GM12872 (cell line): ENCODE measurements at regions not wholly inside any gene's neighbourhood (a gene's known extent, or its start where the extent isn't known, plus 50 kb on each side); places are given as distances from the start of the nearest gene placed in this dataset.

ENCODE experiments used
- TF ChIP-seq, protein P1 (sequence below): IDR thresholded peaks from 3 replicates; pipeline ENCODE4 v1.5.1; 2011; ENCODE audit warnings: low read depth, mild to moderate bottlenecking, low read length, moderate library complexity; ENCODE audit not compliant: insufficient read depth

DNA sequence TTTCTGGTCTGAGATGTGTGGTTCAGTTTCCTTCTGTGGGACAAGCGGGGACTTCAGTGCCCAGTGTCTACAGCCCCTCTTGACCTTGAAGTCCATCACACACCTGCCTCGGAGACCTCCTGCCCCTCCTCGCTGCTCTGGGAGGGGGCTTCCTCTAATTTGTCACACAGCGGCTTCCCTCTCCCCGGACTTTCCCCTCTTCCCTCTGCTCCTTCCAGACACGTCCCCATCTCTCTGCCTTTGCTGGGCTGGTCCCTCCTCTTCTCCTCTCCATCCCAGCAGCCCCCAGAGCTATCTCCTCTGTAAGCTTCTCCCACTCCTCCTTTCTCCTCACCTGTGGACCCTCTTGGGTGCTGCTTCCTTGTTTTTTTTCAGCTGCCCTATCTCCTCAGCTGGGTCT lies 122.2 kb upstream of the SORCS3 start:
- TF ChIP-seq, protein P1, sequence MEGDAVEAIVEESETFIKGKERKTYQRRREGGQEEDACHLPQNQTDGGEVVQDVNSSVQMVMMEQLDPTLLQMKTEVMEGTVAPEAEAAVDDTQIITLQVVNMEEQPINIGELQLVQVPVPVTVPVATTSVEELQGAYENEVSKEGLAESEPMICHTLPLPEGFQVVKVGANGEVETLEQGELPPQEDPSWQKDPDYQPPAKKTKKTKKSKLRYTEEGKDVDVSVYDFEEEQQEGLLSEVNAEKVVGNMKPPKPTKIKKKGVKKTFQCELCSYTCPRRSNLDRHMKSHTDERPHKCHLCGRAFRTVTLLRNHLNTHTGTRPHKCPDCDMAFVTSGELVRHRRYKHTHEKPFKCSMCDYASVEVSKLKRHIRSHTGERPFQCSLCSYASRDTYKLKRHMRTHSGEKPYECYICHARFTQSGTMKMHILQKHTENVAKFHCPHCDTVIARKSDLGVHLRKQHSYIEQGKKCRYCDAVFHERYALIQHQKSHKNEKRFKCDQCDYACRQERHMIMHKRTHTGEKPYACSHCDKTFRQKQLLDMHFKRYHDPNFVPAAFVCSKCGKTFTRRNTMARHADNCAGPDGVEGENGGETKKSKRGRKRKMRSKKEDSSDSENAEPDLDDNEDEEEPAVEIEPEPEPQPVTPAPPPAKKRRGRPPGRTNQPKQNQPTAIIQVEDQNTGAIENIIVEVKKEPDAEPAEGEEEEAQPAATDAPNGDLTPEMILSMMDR: no peak

DNA sequence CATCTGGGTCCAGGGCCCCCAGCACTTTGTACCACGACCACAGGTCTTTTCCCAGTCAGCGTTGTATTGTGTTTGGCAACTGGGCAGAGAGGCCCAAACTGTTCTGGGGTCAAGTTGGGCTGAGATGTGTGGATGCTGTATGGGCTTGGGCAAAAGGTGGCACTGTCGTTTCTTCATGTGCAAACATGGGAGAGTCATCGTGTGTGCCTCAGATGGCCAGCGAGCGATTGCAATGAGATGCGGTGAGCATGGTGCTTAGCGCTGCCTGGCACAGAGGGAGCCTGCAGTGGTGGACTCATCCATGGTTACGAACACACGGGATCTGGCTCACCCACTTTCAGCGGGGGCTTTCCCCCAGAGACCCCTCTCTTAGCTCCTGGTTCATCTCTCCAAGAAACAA lies 120.4 kb upstream of the SORCS3 start:
- TF ChIP-seq, protein P1: no peak

DNA sequence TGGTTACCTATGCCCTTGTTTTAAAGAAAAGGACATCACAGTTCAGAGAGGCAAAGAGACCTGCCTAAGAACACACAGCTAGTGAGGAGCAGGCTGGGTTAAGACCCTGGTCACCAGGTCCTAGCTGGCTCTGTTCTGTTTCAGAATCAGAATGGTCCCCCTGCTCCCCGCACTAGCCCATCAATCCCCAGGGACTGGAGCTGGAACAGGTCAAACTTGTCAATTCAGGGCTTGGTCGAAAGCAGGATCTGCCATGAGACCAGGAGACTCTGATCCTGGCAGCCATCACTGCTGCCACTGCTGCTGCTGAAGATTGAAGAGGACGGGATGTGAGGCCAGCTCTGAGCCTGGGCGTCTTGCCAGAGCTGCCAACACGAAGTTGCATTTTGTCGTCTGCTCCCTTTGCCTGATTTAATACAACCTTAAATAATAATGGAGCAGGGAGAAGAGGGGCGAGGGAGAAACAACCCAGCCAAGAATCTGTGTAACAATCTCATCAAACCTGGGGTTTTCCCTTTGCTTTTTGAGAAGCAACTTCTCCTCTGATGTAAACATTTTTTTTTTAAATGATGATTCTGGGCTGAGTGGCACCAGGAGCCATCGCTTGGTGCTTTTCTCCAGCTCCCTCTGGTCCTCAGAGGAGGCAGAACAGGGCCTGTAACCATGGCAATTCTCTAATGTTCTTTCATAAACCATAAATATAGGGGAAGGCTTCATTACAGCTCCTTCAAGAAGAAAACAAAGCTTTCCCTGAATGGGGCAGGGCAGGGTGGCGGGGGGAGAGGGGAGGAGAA lies 119.0 kb upstream of the SORCS3 start:
- TF ChIP-seq, protein P1: no peak

DNA sequence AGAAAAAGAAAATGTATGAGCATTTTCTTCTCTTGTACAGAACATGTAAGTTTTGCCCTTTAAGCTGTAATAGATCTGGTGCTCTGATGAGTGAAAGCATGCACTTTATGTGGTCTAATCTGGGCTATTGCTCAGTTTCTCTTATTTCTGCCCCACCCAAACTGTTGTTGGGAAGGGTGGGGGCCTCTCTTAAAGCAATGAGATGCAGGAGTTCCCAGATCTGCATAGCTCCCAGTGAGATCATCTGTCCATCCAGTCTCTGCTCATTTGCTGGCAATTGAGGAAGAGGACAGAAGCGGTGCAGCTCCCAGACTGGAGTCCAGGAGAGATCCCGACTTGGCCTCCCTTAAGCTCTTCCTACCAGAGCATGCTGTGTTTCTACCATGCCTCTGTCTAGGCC lies 114.9 kb upstream of the SORCS3 start:
- TF ChIP-seq, protein P1: no peak

DNA sequence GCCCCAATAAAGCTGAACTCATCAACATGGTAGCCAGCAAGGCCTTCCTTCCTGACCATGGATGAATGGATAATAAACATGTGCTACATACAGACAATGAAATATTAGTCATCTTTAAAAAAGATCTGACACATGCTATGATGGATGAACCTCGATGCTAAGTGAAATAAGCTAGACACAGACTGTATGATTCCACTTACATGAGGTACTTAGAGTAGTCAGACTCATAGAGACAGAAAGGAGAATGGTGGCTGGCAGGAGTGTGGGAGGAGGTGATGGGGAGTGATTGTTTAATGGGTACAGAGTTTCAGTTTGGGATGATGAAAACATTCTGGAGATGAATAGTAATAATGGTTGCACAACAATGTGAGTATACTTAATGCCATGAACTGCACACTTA lies 114.1 kb upstream of the SORCS3 start:
- TF ChIP-seq, protein P1: no peak

DNA sequence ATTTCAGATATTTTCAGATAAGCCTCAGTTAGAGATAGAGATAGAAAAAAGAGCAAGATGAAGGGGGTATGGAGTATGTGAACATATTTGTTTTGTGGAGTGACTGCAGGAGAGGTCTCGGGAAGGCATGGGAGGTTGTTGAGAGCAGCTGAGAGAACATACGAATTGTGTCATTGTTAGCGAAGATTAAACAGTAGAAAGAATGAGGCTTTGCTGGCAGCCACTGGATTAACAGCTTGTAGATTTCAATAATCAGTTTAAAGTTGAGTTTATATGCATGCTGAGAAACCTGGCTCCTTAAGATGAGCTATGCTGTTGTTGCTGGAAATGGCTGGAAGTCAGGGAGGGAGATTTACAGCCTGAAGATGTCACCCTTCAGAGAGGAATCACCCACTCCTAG lies 100.9 kb upstream of the SORCS3 start:
- TF ChIP-seq, protein P1: no peak

DNA sequence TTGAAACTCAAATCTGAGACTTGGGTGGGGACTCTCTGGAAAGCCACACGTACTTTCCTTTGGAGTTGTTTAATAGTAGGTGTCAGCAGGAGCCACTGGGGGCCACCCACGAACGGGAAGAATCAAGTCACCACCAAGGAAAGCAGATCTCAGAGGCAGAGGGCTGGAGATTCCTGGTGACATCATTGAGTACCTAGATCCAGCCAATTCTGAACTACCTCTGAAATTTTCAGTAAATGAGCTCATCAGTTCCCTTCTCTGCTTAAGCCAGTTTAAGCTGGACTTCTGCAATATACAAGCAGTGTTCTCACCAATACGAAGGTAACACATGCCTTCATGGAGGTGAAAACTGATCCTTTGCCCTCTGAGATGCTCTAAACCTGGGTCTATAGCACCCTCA lies 99.3 kb upstream of the SORCS3 start:
- TF ChIP-seq, protein P1: no peak

DNA sequence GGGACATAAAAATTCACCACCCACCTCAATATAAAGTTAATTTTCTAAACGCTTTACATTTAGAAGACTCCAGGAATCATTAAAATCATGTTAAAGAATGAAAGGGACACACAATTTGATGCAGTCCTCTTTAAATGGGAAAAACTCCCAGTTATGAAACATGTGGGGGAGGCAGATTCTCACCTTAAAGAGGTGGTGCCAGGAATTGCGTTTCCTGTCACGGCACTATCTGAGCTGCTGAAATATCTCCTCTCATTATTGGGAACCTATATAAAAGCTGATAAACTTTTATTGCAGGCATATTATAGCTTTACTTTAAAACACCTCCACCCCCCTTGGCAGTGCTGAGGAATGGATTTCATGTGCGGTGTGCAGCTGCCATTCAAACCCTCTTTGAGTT lies 94.8 kb upstream of the SORCS3 start:
- TF ChIP-seq, protein P1: no peak
